Gastroesophageal sphincter (tissue), 4 donors: ENCODE measurements at regions not wholly inside any gene's neighbourhood (a gene's known extent, or its start where the extent isn't known, plus 50 kb on each side); places are given as distances from the start of the nearest gene placed in this dataset.

Source experiments
- ATAC-seq: fragments of 150-250 bp; one replicate; pipeline ENCODE4 v1.9.1; 2016; ENCODE audit warnings: mild to moderate bottlenecking, moderate library complexity
- H3K27ac ChIP-seq, 4 donors: fragments of 200-600 bp; sonication (generic) in 3 of 4; 1 replicate in 3 of 4; 2 replicates in 1 of 4; pipeline ENCODE4 v1.5.1; 2016 to 2019
- H3K27me3 ChIP-seq: fragments of 200-600 bp; sonication (generic); one replicate; pipeline ENCODE4 v1.5.1; 2019
- H3K36me3 ChIP-seq, 2 donors: fragments of 200-600 bp; sonication (generic); one replicate each; pipeline ENCODE4 v1.5.1; 2019; ENCODE audit warnings: control low read depth in 1 of 2
- H3K4me1 ChIP-seq, 3 donors: fragments of 200-600 bp; sonication (generic); 1 replicate in 2 of 3; 2 replicates in 1 of 3; pipeline ENCODE4 v1.5.1; 2016 to 2019; ENCODE audit warnings: control low read depth in 2 of 3
- H3K4me3 ChIP-seq, 2 donors: fragments of 200-600 bp; sonication (generic); one replicate each; pipeline ENCODE4 v1.5.1; 2019; ENCODE audit warnings: mild to moderate bottlenecking in 1 of 2, moderate library complexity in 1 of 2
- H3K9me3 ChIP-seq, 3 donors: fragments of 200-600 bp; sonication (generic); one replicate each; pipeline ENCODE4 v1.5.1; 2017 to 2019; ENCODE audit warnings: control low read depth in 2 of 3
- EP300 ChIP-seq: sonication (generic); formaldehyde crosslinking; IDR thresholded peaks from one replicate; pipeline ENCODE4 v1.6.1; 2017; ENCODE audit warnings: antibody characterized with exemption, mild to moderate bottlenecking
- POLR2A ChIP-seq, 2 donors: fragments of 450-650 bp; IDR thresholded peaks; one replicate each; pipeline ENCODE4 v1.6.1; 2017; ENCODE audit warnings: antibody characterized with exemption in 2 of 2, mild to moderate bottlenecking in 2 of 2, moderate library complexity in 1 of 2
- POLR2AphosphoS5 ChIP-seq: sonication (generic); formaldehyde crosslinking; IDR thresholded peaks from one replicate; pipeline ENCODE4 v1.6.1; 2017; ENCODE audit warnings: antibody characterized with exemption
- WGBS, 2 donors: methylation state at CpG; one replicate each; pipeline ENCODE4 v1.1.5; 2018; ENCODE audit warnings: low coverage in 1 of 2; 5-methylcytosine and 5-hydroxymethylcytosine counted together
- TF ChIP-seq, protein P1 (sequence below), 4 experiments: fragments of 200-600 bp in 2 of 4; fragments of 450-650 bp in 2 of 4; sonication (generic) in 1 of 4; IDR thresholded peaks; one replicate each; pipeline ENCODE4 v1.5.1; 2017 to 2019; ENCODE audit warnings: antibody characterized with exemption in 4 of 4, mild to moderate bottlenecking in 2 of 4, moderate library complexity in 2 of 4

DNA sequence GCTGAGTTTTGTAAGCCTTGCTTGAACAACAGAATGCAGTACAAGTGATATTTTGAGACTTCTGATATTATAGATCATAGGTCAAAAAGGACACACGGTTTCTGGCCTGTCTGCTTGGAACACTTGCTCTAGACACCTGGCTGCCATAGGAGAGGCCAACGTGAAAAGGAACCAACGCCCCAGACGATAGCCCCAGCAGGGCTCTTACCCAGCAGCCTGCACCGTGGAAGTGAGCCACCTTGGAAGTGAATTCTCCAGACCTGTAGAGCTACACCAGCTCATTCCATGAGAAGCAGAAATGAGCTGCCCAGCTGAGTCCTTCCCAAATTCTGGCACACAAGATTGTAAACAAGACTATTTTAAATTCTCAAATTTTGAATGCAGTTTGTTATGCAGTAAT is 323.1 kb downstream of the FBXO8 start:
- H3K27me3 ChIP-seq = no peaks in the 10 kb centered on the region
- no peak for ATAC-seq
- TF ChIP-seq POLR2AphosphoS5 = no peak
- no peak for TF ChIP-seq EP300
- TF ChIP-seq, protein P1, sequence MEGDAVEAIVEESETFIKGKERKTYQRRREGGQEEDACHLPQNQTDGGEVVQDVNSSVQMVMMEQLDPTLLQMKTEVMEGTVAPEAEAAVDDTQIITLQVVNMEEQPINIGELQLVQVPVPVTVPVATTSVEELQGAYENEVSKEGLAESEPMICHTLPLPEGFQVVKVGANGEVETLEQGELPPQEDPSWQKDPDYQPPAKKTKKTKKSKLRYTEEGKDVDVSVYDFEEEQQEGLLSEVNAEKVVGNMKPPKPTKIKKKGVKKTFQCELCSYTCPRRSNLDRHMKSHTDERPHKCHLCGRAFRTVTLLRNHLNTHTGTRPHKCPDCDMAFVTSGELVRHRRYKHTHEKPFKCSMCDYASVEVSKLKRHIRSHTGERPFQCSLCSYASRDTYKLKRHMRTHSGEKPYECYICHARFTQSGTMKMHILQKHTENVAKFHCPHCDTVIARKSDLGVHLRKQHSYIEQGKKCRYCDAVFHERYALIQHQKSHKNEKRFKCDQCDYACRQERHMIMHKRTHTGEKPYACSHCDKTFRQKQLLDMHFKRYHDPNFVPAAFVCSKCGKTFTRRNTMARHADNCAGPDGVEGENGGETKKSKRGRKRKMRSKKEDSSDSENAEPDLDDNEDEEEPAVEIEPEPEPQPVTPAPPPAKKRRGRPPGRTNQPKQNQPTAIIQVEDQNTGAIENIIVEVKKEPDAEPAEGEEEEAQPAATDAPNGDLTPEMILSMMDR (IDR thresholded peaks at IDR 0.05) = no peak
- TF ChIP-seq POLR2A (IDR thresholded peaks at IDR 0.05) = no peak
- peaks cover 0 to 4% (median 0%) of the 10 kb centered on the region in 3 donors for H3K4me1 ChIP-seq
- no peak overlapping the region for H3K4me3 ChIP-seq
- WGBS, 2 donors = 80% methylated on average over 1 of the region's 5 CpGs; no CpG with 5 or more reads in 1 of the 2 donors
- no peaks in the 10 kb centered on the region for H3K9me3 ChIP-seq
- H3K36me3 ChIP-seq = no peaks in the 10 kb centered on the region
- no peak overlapping the region for H3K27ac ChIP-seq

DNA sequence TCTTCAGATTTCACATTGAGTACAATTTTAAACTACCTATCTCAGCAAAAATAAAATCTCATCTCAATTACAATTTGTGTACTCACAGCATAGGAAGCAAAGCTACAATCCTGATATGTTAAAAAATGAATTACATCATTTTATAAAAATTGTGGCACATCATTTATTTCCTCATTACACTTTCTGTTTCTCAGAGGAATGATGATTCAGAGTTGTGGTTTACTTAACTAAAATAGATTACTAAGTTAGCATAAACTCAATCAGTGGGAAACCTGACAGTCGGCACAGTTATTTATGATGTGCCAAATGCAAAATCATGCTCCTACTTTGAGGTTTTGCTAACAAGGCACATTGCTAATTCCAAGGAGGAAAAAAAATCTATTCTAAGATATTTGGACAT is 325.0 kb downstream of the FBXO8 start:
- WGBS, 2 donors = 0% methylated on average over 1 of the region's 1 CpG
- H3K27me3 ChIP-seq = no peaks in the 10 kb centered on the region
- ATAC-seq = no peak

DNA sequence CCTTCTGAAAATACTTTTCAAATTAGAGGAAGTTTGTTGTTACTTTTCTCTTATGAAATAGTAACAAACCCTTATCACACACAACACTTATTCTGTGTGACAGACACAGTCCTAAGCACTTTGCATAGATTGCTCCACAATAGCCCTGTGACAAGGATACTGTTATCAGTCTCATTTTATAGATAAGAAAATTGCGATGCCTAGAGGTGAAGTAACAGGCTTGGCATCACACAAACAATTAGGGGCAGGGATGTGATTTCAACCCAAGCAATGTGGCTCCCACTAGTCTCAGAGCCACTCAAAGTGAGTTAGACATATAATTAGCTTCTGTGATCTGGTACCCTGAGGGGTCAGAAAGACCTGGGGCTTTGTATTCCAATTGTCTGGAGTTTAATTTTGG is 339.9 kb downstream of the FBXO8 start:
- H3K27me3 ChIP-seq = no peaks in the 10 kb centered on the region
- H3K27ac ChIP-seq = no peak overlapping the region
- H3K4me3 ChIP-seq = no peak overlapping the region
- WGBS, 2 donors = 67% methylated on average over 1 of the region's 1 CpG; no CpG with 5 or more reads in 1 of the 2 donors
- no peaks in the 10 kb centered on the region for H3K4me1 ChIP-seq
- TF ChIP-seq POLR2A (IDR thresholded peaks at IDR 0.05) (no peak), EP300 (no peak), POLR2AphosphoS5 (no peak)
- TF ChIP-seq, protein P1 (IDR thresholded peaks at IDR 0.05) = no peak
- H3K9me3 ChIP-seq = no peaks in the 10 kb centered on the region
- no peaks in the 10 kb centered on the region for H3K36me3 ChIP-seq
- ATAC-seq = no peak

More for the DNA sequence above, 325.0 kb downstream of the FBXO8 start:
- Histone ChIP-seq H3K36me3 (no peaks in the 10 kb centered on the region), H3K27ac (no peak overlapping the region), H3K4me1 (peaks cover 0 to 4% (median 0%) of the 10 kb centered on the region in 3 donors), H3K4me3 (no peak overlapping the region), H3K9me3 (no peaks in the 10 kb centered on the region)
- TF ChIP-seq EP300 (no peak), POLR2AphosphoS5 (no peak)
- TF ChIP-seq, protein P1 (IDR thresholded peaks at IDR 0.05) = no peak

DNA sequence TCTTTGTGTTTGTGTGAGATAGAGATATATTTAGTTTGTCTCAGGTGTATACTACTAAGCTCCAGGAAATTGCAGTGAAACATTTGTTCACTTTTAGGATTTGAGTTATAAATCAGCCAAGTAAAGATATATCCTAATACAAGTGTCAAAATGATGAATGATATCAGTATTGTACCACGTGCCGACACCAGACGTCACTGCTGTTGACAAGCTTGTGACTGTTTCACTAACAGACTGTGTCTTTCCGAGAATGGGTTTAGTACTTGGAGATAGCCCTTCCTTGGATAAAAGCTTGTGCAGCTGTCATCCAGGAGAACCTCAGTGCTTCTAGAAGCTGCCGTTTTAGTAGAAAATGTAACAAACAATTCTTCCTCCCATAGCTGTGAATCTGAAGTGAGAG is 343.3 kb downstream of the FBXO8 start:
- Histone ChIP-seq H3K4me3 (no peak overlapping the region), H3K27me3 (no peaks in the 10 kb centered on the region), H3K4me1 (peaks cover 0 to 18% (median 5%) of the 10 kb centered on the region in 3 donors), H3K36me3 (no peaks in the 10 kb centered on the region), H3K9me3 (no peaks in the 10 kb centered on the region), H3K27ac (peak overlapping the region in 2 of 4 donors; percentile 37 to 57)
- 13 to 38% methylated on average over 5 of the region's 5 CpGs for WGBS, 2 donors
- peak; percentile 29 for ATAC-seq
- TF ChIP-seq POLR2AphosphoS5 (no peak), POLR2A (IDR thresholded peaks at IDR 0.05) (no peak), EP300 (no peak)
- TF ChIP-seq, protein P1 (IDR thresholded peaks at IDR 0.05) = no peak

DNA sequence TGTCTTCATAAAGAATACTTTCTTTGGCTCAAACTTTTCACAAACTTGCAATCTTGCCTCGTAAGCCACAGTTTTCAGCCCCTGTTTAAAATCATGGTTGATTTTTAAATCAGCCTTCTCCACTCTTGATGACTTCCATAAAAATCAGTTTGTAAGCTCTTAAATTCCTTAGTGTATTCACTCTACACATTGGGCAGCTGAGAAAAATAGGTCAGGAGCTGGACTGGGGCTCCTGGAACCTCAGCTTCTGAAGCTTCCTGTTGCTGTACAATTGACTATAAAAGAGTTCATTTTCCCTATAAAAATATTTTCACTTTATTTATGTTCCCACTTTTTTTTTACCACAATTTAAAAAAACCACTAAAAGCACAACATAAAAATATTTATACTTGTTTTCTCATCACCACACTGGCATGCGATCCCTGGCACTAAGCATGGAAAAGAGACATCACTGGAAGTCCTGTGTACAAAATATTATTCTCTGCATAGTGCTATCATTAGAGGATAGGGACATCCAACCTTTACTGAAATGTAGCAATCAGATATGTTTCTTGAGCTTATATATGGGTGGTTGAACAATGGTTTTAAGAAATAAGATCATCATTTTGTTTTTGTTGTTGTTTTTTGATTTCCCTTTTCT is 345.7 kb downstream of the FBXO8 start:
- TF ChIP-seq POLR2A (IDR thresholded peaks at IDR 0.05) (no peak), POLR2AphosphoS5 (no peak), EP300 (no peak)
- TF ChIP-seq, protein P1 (IDR thresholded peaks at IDR 0.05) = no peak
- no peak for ATAC-seq
- peaks cover 0 to 27% (median 5%) of the 10 kb centered on the region in 3 donors for H3K4me1 ChIP-seq

More for the DNA sequence above, 345.7 kb downstream of the FBXO8 start:
- Histone ChIP-seq H3K27ac (peak overlapping the region in 1 of 4 donors; percentile 25), H3K9me3 (no peaks in the 10 kb centered on the region), H3K4me3 (no peak overlapping the region), H3K27me3 (no peaks in the 10 kb centered on the region), H3K36me3 (no peaks in the 10 kb centered on the region)
- 36 to 57% methylated on average over 2 of the region's 2 CpGs for WGBS, 2 donors
